ENCODE measurements at regions not wholly inside any gene's neighbourhood (a gene's known extent, or its start where the extent isn't known, plus 50 kb on each side); places are given as distances from the start of the nearest gene placed in this dataset.
"Not testable (repeated sequence)": the region's sequence is repeated elsewhere in the genome, so short reads cannot be mapped to it uniquely, and the experiment has no call there.

GRCh38 chrX:914206-914605 is 283.6 kb downstream of the SHOX start:
- no peak for DNase-seq (ENCODE audit: low read depth in 4 of 4, low spot score in 3 of 4)

GRCh38 chrX:912677-913076 is 282.1 kb downstream of the SHOX start:
- DNase-seq (ENCODE audit: low read depth in 4 of 4, low spot score in 3 of 4) = no peak

- DNase-seq (ENCODE audit: low read depth in 4 of 4, low spot score in 3 of 4) = not testable (repeated sequence)
Measured at GRCh38 chrX:909068-909467, 278.5 kb downstream of the SHOX start.

DNA sequence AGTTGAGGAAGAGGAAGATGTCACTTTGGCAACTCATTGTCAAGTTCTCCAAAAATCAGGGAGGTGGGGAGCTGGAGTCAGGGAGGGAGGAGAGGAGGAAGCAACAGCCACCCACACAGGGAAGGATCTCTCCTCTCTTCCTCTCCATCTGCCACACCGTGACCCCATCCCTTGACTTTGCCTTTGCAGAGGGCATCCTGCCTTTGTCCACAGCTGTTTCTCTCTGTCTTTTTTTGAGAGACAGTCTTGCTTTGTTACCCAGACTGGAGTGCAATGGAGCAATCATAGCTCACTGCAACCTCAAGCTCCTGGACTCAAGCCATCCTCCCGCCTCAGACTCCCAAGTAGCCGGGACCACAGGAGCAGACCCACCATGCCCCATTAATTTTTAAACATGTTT is 276.0 kb downstream of the SHOX start:
- no peak for DNase-seq (ENCODE audit: low read depth in 4 of 4, low spot score in 3 of 4)

GRCh38 chrX:905848-906566 is 275.4 kb downstream of the SHOX start:
- DNase-seq (ENCODE audit: low read depth in 4 of 4, low spot score in 3 of 4) = no peak

GRCh38 chrX:903116-903515 is 272.5 kb downstream of the SHOX start:
- no peak for DNase-seq (ENCODE audit: low read depth in 4 of 4, low spot score in 3 of 4)

DNA sequence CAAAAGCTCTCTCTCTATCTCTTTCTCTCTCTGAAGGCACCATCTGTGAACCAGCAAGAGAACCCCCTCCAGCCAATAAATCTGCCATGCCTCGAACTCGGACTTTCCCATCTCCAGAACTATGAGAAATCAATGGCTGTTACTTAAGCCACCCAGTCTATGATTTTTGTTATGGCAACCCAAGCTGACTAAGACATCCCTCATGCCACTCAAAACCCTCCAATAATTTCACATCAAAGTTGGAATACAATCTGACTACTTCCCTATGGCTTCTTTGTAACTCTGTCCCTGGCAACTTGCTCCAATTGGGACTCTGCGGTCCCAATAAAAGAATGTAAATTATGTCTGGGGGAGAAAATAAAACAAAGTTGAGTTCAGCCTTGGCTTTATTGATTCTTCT is 265.7 kb downstream of the SHOX start:
- no peak for DNase-seq (ENCODE audit: low read depth in 4 of 4, low spot score in 3 of 4)

DNA sequence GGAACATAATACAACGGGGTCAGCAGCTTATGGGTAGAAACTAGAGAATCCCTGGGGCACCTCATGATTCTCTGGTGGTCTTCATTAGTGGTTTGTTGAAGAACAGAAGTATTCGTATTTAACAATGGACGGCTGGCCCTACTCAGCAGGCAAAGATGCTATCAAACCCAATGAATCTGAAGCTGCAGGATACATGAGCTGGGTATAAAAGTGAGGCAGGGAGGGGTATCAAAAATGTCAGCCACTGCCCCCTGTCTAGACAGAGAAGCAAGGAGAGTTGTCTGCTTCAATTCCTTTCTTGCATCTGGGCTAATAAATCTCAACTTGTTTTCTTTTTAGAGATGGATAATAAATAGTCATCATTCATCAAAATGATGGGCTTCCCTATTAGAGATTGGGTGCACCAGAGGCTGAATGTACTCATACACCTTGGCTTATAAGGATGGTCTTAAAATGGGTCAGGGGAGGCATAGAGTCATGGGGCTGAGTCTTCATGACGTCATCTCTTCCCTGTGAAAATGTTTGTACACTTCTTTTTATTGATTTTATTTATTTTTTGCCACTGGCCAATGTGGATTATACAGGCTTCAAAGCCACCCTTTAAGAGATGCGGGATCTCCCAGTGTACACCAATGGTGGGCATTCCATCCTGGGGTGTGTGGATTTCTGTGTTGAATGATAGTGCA is 259.5 kb downstream of the SHOX start:
- no peak for DNase-seq (ENCODE audit: low read depth in 4 of 4, low spot score in 3 of 4)

DNA sequence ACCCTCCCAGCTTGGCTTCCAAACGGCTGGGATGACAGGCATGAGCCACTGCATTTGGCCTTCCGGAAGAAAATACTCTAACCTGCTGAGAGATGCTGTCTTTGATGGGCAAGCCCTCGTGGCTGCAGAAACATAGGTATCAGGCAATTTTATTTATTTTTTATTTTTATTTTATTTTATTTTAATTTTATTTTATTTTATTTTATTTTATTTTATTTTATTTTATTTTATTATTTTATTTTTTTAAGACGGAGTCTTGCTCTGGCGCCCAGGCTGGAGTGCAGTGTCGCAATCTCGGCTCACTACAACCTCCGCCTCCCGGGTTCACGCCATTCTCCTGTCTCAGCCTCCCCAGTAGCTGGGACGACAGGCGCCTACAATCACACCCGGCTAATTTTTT is 257.1 kb downstream of the SHOX start:
- DNase-seq (ENCODE audit: low read depth in 4 of 4, low spot score in 3 of 4) = not testable (repeated sequence)

- no peak for DNase-seq (ENCODE audit: low read depth in 4 of 4, low spot score in 3 of 4)
Measured at GRCh38 chrX:883588-883987, 253.0 kb downstream of the SHOX start.

DNA sequence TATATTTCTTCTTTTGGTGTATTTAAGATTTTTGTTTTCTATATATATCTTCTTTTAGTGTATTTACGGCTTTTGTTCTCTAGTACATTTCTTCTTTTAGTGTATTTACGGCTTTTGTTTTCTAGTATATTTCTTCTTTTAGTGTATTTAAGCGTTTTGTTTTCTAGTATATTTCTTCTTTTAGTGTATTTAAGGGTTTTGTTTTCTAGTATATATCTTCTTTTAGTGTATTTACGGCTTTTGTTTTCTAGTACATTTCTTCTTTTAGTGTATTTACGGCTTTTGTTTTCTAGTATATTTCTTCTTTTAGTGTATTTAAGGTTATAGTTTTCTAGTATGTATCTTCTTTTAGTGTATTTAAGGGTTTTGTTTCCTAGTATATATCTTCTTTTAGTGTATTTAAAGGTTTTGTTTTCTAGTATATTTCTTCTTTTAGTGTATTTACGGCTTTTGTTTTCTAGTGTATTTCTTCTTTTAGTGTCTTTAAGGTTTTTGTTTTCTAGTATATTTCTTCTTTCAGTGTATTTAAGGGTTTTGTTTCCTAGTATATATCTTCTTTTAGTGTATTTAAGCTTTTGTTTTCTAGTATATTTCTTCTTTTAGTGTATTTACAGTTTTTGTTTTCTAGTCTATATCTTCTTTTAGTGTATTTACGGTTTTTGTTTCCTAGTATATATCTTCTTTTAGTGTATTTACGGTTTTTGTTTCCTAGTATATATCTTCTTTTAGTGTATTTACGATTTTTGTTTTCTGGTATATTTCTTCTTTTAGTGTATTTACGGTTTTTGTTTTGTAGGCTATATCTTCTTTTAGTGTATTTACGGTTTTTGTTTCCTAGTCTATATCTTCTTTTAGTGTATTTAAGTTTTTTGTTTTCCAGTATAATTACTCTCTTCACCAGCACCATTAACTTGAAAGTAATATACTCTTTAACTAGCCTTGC is 249.4 kb downstream of the SHOX start:
- DNase-seq (ENCODE audit: low read depth in 4 of 4, low spot score in 3 of 4) = not testable (repeated sequence)

DNA sequence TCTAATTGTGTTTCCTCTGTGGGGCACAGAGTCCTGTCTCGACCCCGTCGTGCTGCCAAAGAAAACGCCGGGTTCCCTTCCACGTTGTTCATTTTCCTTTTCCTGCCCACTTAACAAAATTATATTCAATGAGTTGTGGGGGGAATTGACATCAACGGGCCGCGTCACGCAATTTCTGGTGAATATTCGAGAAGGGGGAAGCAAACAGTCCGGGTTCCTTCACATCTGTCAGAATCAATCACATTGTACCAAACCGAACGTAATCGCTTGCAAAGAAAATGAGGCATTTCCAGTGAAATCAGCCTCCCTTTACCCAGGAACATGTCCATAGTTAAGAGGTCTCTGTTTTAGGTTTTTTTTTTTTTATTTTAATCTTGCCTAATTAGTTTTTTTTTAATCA is 243.5 kb downstream of the SHOX start:
- DNase-seq (ENCODE audit: low read depth in 4 of 4, low spot score in 3 of 4) = no peak

GRCh38 chrX:873016-873415 is 242.4 kb downstream of the SHOX start:
- DNase-seq (ENCODE audit: low read depth in 4 of 4, low spot score in 3 of 4) = no peak

GRCh38 chrX:872090-872489 is 241.5 kb downstream of the SHOX start:
- no peak for DNase-seq (ENCODE audit: low read depth in 4 of 4, low spot score in 3 of 4)

DNA sequence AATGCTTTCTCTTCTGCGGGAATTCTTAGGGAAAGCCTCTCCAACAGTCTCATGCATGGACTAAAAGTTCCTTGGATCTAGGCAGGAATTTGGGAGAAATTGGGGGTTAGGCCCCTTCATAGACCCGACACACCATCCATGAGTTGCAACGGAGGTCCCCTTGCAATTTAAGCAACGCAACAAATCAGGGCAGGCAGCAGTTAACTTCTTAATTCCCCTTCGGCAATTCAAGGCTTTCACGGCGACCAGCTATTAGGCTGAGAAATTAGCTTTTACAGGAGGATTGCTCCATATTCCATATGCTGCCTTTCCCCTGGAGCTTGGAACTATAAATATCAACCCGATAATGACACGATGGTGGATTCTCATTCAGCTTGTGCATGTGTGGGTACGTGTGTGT is 241.0 kb downstream of the SHOX start:
- no peak for DNase-seq (ENCODE audit: low read depth in 4 of 4, low spot score in 3 of 4)

GRCh38 chrX:867966-868647 is 237.5 kb downstream of the SHOX start:
- no peak for DNase-seq (ENCODE audit: low read depth in 4 of 4, low spot score in 3 of 4)

DNA sequence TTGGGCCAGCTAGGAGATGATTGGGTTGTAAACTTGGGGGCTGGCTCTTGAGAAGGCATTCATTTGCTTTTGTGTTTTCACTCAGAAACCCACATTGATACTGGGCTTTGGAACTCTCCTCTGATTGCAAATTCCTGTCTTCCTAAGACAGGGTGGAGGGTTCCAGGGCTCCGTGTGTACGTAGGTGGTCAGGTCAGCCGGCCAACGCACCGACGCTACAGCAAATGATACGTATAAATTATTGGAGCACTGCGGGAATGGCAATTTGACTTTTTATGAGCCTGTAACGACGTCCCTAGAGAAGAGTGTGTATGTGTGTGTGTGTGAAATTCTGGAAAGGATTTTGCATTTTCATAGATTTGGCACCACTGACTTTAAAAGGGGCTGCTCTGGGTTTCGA is 236.9 kb downstream of the SHOX start:
- DNase-seq (ENCODE audit: low read depth in 4 of 4, low spot score in 3 of 4) = no peak

DNA sequence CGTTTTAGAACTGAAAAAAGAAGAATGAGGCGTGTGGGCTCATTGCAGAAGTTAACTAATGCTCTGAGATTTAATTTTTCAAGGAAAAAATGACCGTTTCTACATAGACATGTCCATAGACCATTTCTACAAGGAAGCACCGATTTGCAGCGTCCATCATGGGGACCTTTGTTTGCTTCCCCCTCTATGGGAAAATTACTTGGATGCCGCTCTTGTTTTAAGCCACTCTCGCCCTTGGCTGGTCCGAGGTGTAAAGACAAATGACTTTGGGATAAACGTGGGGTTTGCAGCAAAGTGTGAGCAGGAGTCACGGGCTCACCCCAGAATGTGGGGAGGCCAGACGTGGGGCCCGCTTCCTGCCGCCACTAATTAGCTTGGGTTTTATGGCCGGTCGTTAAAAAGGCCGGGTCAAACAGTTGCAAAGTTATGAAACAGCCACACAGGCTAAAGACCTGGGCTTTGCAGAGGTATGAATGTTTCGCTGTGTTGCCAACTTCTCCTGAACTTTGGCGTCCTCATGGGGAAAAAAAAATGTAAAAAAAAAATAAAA is 235.9 kb downstream of the SHOX start:
- no peak for DNase-seq (ENCODE audit: low read depth in 4 of 4, low spot score in 3 of 4)

GRCh38 chrX:865422-865821 is 234.8 kb downstream of the SHOX start:
- no peak for DNase-seq (ENCODE audit: low read depth in 4 of 4, low spot score in 3 of 4)

DNA sequence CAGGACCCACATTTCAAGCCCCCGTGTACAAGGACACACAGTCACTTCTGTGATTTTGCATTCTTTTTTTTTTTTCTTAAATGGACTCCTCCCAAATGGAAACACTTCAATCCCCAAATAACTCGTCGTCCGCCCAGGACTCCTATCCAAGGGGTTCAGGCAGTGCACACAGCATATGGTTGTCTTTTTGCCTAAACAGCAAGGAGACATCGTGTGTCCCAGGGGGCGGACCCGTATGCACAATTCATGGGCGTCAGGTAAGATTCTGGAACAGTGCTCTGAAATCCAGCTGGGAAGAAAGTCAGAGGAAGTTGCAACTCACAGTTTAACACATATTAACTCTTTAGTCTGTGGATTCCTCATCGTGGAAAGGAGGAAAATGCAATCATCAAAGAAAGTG is 231.3 kb downstream of the SHOX start:
- DNase-seq (ENCODE audit: low read depth in 4 of 4, low spot score in 3 of 4) = no peak
